Activated CD4-positive, alpha-beta T cell treated with anti-CD3 and anti-CD28 coated beads for 36 hours (primary cell): ENCODE measurements at regions not wholly inside any gene's neighbourhood (a gene's known extent, or its start where the extent isn't known, plus 50 kb on each side); places are given as distances from the start of the nearest gene placed in this dataset.

Experiments
- ATAC-seq: fragments of 200-7000 bp; cut with Tn5 transposase; one replicate; pipeline ENCODE4 v1.10.0; 2021; ENCODE audit warnings: mild to moderate bottlenecking, moderate library complexity
- CTCF ChIA-PET: fragments of 350-600 bp; sonication (Branson Sonifier 250); formaldehyde crosslinking; loops from one replicate; lab custom pipeline; 2021; ENCODE audit warnings: antibody characterized with exemption; lab: Charles Lee
- POLR2A ChIA-PET: fragments of 350-600 bp; sonication (Branson Sonifier 250); formaldehyde crosslinking; loops from one replicate; lab custom pipeline; 2021; ENCODE audit warnings: antibody characterized with exemption, inconsistent platforms; lab: Charles Lee
- DNase-seq: peaks from one replicate; pipeline ENCODE4 v3.0.0-alpha.2; 2020
- H3K27ac Mint-ChIP-seq: one replicate; pipeline ENCODE4 v1.8.0; 2021; ENCODE audit warnings: mixed read lengths
- H3K27me3 Mint-ChIP-seq: one replicate; pipeline ENCODE4 v1.8.0; 2021; ENCODE audit warnings: mixed read lengths
- H3K36me3 Mint-ChIP-seq: one replicate; pipeline ENCODE4 v1.8.0; 2021; ENCODE audit warnings: low read depth, mixed read lengths
- H3K4me1 Mint-ChIP-seq: one replicate; pipeline ENCODE4 v1.8.0; 2021; ENCODE audit warnings: mixed read lengths
- H3K4me3 Mint-ChIP-seq: one replicate; pipeline ENCODE4 v1.8.0; 2021; ENCODE audit warnings: mild to moderate bottlenecking, moderate library complexity, mixed read lengths
- H3K9me3 Mint-ChIP-seq: one replicate; pipeline ENCODE4 v1.8.0; 2021; ENCODE audit warnings: low read depth, mixed read lengths
- intact Hi-C, 2 experiments: fragments of 100-400 bp; cut with DNase I in 1 of 2; cut with micrococcal nuclease in 1 of 2; formaldehyde crosslinking; loops; one replicate each; pipeline versions ENCODE4 v1.14.2 to v1.15.1; 2022 to 2024; cut with DNase I, micrococcal nuclease

DNA sequence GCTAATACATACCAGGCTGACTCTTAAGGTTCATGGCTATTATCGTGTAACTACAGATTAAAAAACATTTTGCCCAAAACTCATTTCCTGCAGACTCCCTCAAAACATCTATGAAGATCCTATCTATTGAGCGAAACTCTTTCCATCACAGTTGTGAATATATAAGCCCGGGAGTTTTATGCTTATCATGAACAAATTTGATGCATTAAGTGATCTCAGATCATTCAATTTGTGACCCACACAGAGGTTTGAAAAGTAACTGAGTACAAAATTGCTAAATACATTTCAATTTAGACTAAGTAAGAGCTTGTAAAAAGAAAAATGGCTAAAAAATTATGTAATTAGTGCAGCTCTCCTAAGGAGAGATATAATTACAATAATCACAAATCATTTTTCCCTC lies 1228.8 kb upstream of the TENM4 start:
- Mint-ChIP-seq H3K9me3 (peaks cover 1% of the 10 kb centered on the region), H3K27me3 (no peaks in the 10 kb centered on the region), H3K36me3 (no peaks in the 10 kb centered on the region), H3K27ac (no peak overlapping the region), H3K4me3 (no peak overlapping the region), H3K4me1 (no peaks in the 10 kb centered on the region)
- no peak for DNase-seq
- intact Hi-C loops: no loop called here
- ChIA-PET POLR2A (no interaction called here), CTCF (no interaction called here)
- no peak for ATAC-seq

DNA sequence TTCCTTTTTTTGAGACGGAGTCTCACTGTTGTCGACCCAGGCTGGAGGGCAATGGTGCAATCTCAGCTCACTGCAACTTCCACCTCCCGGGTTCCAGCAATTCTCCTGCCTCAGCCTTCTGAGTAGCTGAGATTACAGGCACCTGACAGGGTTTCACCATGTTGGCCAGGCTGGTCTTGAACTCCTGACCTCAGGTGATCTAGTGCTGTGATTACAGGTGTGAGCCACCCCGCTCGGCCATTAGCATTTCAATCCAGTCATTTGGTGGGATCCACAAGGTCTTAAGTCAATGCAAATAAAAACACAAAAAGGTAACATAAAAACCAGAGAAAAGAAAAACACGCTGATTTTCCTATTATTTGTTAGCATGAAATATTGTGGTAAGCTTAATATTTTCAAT lies 1227.2 kb upstream of the TENM4 start:
- H3K36me3 Mint-ChIP-seq: no peaks in the 10 kb centered on the region
- H3K27ac Mint-ChIP-seq: no peak overlapping the region
- ChIA-PET POLR2A (no interaction called here), CTCF (no interaction called here)
- ATAC-seq: no peak
- H3K4me3 Mint-ChIP-seq: no peak overlapping the region
- no peaks in the 10 kb centered on the region for H3K27me3 Mint-ChIP-seq
- intact Hi-C loops: no loop called here
- peaks cover 8% of the 10 kb centered on the region for H3K9me3 Mint-ChIP-seq
- DNase-seq: no peak
- no peaks in the 10 kb centered on the region for H3K4me1 Mint-ChIP-seq

DNA sequence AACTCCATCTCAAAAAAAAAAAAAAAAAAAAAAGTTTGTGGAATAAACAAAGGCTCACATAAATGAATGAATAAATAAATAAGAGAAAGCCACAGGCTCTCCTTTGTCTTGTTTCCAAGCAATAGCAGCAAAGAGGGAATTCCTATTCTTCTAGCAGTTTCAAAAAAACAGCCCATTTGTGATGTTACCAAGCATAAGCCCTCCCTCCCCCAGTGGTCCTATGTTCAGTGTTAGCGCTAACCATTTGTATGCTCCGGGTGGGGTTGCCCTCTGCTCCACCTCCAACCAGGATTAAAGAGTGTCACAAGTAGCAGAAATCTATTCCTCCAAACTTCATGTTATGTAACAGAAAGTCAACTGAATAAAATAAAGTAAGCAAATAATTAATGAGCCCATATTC lies 1215.0 kb upstream of the TENM4 start:
- Mint-ChIP-seq H3K27ac (no peak overlapping the region), H3K27me3 (no peaks in the 10 kb centered on the region), H3K9me3 (peaks cover 11% of the 10 kb centered on the region), H3K36me3 (no peaks in the 10 kb centered on the region), H3K4me1 (no peaks in the 10 kb centered on the region), H3K4me3 (no peak overlapping the region)
- ATAC-seq (no peak), DNase-seq (no peak)
- intact Hi-C loops: no loop called here
- ChIA-PET POLR2A (no interaction called here), CTCF (no interaction called here)

DNA sequence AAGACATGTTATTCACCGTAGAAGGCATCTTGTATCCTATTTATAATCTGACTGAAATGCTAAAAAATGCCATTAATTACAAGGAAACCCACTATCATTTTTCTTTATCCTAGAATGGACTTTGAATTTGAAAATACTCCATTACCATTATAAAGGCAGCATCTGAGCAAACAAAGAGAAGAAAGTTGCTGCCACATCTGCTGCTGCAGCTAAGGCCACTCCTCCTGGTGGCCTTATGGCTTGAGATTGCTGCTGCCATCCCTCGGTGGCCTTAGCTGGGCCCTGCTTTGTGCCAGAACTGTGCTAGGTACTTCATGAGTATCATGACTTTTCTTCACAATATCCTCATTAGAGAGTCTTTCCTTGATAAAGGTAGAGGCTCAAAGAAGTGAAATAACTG lies 1210.1 kb upstream of the TENM4 start:
- H3K27me3 Mint-ChIP-seq: no peaks in the 10 kb centered on the region
- no peaks in the 10 kb centered on the region for H3K4me1 Mint-ChIP-seq
- H3K4me3 Mint-ChIP-seq: no peak overlapping the region
- no peaks in the 10 kb centered on the region for H3K36me3 Mint-ChIP-seq
- no peak for DNase-seq
- intact Hi-C loops: no loop called here
- H3K9me3 Mint-ChIP-seq: peaks cover 8% of the 10 kb centered on the region
- no peak for ATAC-seq
- ChIA-PET CTCF (no interaction called here), POLR2A (no interaction called here)
- no peak overlapping the region for H3K27ac Mint-ChIP-seq

DNA sequence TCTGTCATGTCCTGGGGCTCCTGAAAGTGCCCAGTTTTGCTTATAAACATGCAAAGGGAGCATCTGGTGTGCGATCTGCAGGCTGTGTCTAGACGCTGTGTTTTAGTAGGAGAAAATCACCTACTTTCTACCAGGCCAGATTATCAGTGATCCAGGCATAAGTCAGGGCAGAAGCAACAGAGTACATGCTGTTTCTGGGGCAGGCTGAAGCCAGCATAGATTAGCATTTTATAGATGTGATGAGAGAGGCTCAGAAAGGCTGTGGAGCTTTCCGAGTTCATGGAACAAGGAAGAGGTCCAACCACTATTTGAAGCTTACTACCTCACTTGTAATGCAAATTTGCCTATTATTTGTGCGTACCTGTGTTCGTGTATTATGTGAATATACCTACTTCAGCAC lies 1208.4 kb upstream of the TENM4 start:
- POLR2A ChIA-PET: no interaction called here
- CTCF ChIA-PET: no interaction called here
- DNase-seq (no peak), ATAC-seq (no peak)
- no peak overlapping the region for H3K27ac Mint-ChIP-seq
- H3K4me3 Mint-ChIP-seq: no peak overlapping the region
- no peaks in the 10 kb centered on the region for H3K36me3 Mint-ChIP-seq
- no peaks in the 10 kb centered on the region for H3K27me3 Mint-ChIP-seq
- intact Hi-C loops: no loop called here
- H3K9me3 Mint-ChIP-seq: peaks cover 6% of the 10 kb centered on the region
- H3K4me1 Mint-ChIP-seq: no peaks in the 10 kb centered on the region

DNA sequence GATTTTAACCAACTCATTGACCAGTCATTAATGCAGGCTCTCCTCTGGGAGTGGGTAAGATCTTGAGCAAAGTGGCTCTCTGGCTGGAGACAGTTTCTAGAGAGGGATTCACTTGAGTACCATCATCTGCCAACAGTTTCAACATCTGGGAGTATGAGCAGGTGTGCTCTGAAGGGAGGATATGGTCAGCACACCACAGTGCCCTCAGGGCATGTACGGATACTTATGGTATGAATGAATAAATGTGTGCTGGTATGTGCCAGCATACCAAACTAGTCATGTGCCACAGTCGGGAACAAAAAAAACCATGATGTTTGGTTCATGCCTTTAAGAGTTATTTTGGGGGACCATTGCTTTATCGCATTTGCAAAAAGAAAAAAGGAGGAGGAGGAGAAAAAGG lies 1197.5 kb upstream of the TENM4 start:
- H3K4me1 Mint-ChIP-seq: no peaks in the 10 kb centered on the region
- CTCF ChIA-PET: no interaction called here
- no peak overlapping the region for H3K4me3 Mint-ChIP-seq
- no peak for DNase-seq
- H3K27ac Mint-ChIP-seq: no peak overlapping the region
- POLR2A ChIA-PET: no interaction called here
- ATAC-seq: no peak
- intact Hi-C loops: no loop called here
- no peaks in the 10 kb centered on the region for H3K27me3 Mint-ChIP-seq
- peaks cover 11% of the 10 kb centered on the region for H3K9me3 Mint-ChIP-seq
- H3K36me3 Mint-ChIP-seq: no peaks in the 10 kb centered on the region

DNA sequence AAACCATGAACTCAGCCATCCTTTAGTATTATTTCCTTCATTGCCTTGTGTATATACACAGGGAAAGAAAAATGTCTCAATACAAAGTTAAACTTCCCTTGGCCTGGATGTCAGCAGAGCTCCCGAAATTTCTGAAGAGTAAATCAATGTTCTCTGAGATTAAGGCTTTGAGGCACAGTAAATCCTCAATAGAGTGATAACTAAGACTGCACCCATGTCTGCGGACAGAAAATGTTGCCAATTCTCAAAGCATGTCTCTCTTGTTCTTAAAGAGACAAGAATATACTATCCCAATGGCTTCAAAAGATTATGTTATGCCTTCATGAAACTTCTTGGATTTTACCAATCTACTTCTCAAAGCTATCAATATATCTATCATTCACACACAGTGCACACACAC lies 1196.7 kb upstream of the TENM4 start:
- POLR2A ChIA-PET: no interaction called here
- no peaks in the 10 kb centered on the region for H3K36me3 Mint-ChIP-seq
- H3K27ac Mint-ChIP-seq: no peak overlapping the region
- intact Hi-C loops: no loop called here
- ATAC-seq (no peak), DNase-seq (no peak)
- H3K4me1 Mint-ChIP-seq: no peaks in the 10 kb centered on the region
- CTCF ChIA-PET: no interaction called here
- no peak overlapping the region for H3K4me3 Mint-ChIP-seq
- H3K9me3 Mint-ChIP-seq: peaks cover 13% of the 10 kb centered on the region
- H3K27me3 Mint-ChIP-seq: no peaks in the 10 kb centered on the region

DNA sequence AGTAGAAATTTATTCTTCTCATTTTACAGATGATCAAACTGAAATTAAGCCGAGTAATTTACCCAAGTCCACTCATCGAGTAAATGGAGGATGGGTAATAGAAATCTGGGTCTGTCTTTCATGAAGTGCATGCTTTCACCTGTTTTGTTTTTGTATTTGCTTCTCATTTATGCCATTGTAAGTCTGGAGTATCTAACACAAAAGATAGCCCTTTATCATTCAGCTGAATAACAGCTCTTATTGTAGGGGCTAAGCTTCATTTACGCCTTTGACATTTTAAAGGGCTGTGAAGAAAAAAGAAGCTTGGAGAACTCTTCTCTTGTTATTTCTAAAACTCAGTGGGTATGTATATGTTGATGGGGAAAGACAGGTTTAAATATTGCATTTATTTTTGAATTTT lies 1196.2 kb upstream of the TENM4 start:
- ATAC-seq: no peak
- H3K36me3 Mint-ChIP-seq: no peaks in the 10 kb centered on the region

DNA sequence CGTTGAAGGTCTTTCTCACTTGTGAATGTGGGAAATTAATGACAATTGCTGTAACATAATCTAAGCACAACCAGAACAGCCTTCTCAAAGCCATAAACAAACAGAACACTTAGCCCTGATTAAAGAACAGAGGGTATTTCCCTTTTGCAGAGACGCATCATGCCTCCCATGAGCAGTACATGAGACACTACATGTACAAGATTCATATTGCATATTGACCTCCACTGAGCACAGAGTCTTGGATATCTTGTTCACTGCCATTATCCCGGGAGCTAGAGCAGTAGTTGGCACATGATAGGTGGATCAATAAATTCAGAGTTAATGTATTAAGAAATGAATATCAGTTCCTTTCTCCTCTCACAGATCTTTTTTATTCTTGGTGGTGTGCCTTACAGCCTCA lies 1194.3 kb upstream of the TENM4 start:
- ChIA-PET CTCF (no interaction called here), POLR2A (no interaction called here)

More for the DNA sequence above, 1196.2 kb upstream of the TENM4 start:
- H3K4me3 Mint-ChIP-seq: no peak overlapping the region
- H3K9me3 Mint-ChIP-seq: peaks cover 15% of the 10 kb centered on the region
- no peak for DNase-seq
- H3K27me3 Mint-ChIP-seq: no peaks in the 10 kb centered on the region
- intact Hi-C loops: no loop called here
- ChIA-PET POLR2A (no interaction called here), CTCF (no interaction called here)
- H3K27ac Mint-ChIP-seq: no peak overlapping the region
- no peaks in the 10 kb centered on the region for H3K4me1 Mint-ChIP-seq

DNA sequence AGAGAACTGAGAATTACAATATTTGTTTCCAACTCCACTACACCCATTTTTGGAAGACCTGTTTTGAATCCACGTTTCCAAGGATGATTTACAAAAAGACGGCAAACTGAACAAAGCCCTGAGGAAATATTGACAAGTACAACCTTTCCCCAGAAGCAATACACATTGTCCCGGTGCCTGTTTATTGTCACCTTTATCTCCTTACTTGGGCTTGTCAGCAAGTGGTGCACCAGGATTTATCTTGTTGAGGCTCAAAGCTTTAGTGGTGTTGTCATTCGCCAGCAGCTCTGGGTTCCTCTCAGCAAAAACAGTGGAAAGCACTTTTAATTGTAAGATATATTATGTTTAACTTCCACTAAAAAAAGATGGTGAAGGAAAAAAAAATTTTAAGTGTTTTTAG lies 1191.9 kb upstream of the TENM4 start:
- Mint-ChIP-seq H3K27ac (no peak overlapping the region), H3K9me3 (peaks cover 17% of the 10 kb centered on the region), H3K36me3 (no peaks in the 10 kb centered on the region), H3K4me3 (no peak overlapping the region), H3K27me3 (no peaks in the 10 kb centered on the region), H3K4me1 (no peaks in the 10 kb centered on the region)
- DNase-seq (no peak), ATAC-seq (no peak)
- ChIA-PET POLR2A (no interaction called here), CTCF (no interaction called here)
- intact Hi-C loops: no loop called here

More for the DNA sequence above, 1194.3 kb upstream of the TENM4 start:
- Mint-ChIP-seq H3K27me3 (no peaks in the 10 kb centered on the region), H3K36me3 (no peaks in the 10 kb centered on the region), H3K9me3 (peaks cover 21% of the 10 kb centered on the region), H3K4me3 (no peak overlapping the region), H3K27ac (no peak overlapping the region), H3K4me1 (no peaks in the 10 kb centered on the region)
- ATAC-seq (no peak), DNase-seq (no peak)
- intact Hi-C loops: no loop called here

DNA sequence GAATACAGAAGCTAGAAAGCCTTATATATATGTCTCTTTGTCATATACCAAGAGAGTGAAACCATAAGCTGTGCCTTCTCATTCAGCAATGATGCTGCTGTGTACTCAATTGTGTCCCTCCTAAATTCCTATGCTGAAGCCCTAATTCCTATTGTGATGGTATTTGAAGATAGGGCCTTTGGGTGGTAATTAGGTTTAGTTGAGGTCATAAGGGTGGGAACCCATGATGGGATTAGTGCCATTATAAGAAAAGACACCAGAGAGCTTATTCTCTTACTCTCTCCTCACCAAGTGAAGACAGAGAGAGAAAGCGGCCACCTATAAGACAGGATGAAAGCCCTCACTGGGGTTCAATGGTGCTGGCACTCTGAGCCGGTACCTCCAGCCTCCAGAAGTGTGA lies 1191.3 kb upstream of the TENM4 start:
- ChIA-PET POLR2A (no interaction called here), CTCF (no interaction called here)
- Mint-ChIP-seq H3K9me3 (peaks cover 17% of the 10 kb centered on the region), H3K36me3 (no peaks in the 10 kb centered on the region), H3K27me3 (no peaks in the 10 kb centered on the region), H3K4me3 (no peak overlapping the region), H3K4me1 (no peaks in the 10 kb centered on the region), H3K27ac (no peak overlapping the region)
- DNase-seq (no peak), ATAC-seq (no peak)
- intact Hi-C loops: no loop called here

DNA sequence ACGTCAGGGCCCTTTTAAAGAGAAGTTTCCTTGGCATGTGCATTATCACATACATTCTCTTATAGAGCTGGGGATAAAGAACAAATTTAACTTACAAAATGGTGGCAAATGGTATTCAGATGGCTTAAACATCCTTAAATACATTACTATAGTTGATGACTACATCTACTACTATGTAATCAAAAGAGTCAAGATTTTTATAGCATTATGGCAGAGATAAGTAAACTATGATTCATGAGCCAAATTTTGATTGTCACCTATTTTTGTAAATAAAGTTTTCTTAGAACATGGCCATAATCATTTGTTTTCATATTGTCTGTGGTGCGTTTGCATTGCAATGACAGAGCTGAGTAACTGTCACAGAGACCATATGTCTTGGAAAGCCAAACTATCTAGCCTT lies 1188.6 kb upstream of the TENM4 start:
- ATAC-seq (no peak), DNase-seq (no peak)
- H3K36me3 Mint-ChIP-seq: no peaks in the 10 kb centered on the region
- ChIA-PET CTCF (no interaction called here), POLR2A (no interaction called here)
- H3K9me3 Mint-ChIP-seq: peaks cover 13% of the 10 kb centered on the region
- H3K27ac Mint-ChIP-seq: no peak overlapping the region
- H3K4me3 Mint-ChIP-seq: no peak overlapping the region
- no peaks in the 10 kb centered on the region for H3K4me1 Mint-ChIP-seq
- intact Hi-C loops: no loop called here
- no peaks in the 10 kb centered on the region for H3K27me3 Mint-ChIP-seq

DNA sequence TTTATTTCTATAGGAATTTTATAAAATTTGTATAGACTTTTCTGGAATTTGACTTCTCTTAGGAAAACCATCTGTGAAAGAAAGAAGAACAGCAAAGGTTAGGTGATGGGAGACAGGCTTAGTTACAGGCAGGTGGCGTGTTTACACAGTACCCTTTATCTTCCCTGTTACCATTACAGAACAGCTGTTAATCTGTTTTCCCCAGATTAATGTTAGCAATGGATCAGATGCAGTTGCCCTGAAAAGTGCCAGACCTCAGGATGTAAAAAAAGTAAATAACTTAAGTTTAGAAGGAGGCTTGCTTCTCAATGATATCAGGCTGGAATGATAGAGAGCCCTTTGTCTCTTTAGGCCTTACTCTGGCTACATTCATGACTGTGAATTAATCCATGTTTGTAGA lies 1186.5 kb upstream of the TENM4 start:
- ATAC-seq: no peak
- ChIA-PET CTCF (no interaction called here), POLR2A (no interaction called here)
- peaks cover 11% of the 10 kb centered on the region for H3K9me3 Mint-ChIP-seq
- intact Hi-C loops: no loop called here
- no peaks in the 10 kb centered on the region for H3K4me1 Mint-ChIP-seq
- no peaks in the 10 kb centered on the region for H3K27me3 Mint-ChIP-seq
- H3K27ac Mint-ChIP-seq: no peak overlapping the region
- no peak overlapping the region for H3K4me3 Mint-ChIP-seq
- H3K36me3 Mint-ChIP-seq: no peaks in the 10 kb centered on the region
- no peak for DNase-seq
